ENCODE measurements at regions not wholly inside any gene's neighbourhood (a gene's known extent, or its start where the extent isn't known, plus 50 kb on each side); places are given as distances from the start of the nearest gene placed in this dataset.
"Not testable (repeated sequence)": the region's sequence is repeated elsewhere in the genome, so short reads cannot be mapped to it uniquely, and the experiment has no call there.

DNA sequence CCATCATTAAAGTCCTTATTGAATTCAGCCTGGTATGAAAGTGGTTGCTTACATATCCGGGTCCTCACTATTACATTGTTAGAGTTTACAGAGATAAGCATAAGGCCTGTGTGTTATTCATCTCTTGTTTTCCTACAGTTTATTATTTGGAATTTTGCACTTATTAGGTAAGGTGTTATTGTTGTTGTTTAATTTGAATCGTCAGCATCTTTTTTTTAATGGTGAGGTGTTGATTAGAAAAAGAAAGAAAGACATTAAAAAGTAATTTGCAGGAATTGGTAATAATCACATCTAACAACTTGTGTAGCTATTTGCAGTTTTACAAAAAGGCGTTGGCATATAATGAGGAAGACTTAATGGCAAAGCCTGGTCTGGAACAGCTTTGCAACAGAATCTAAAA lies 158.6 kb downstream of the SAMD5 start:
- intact Hi-C loops (cut with micrococcal nuclease) = no loop called here

DNA sequence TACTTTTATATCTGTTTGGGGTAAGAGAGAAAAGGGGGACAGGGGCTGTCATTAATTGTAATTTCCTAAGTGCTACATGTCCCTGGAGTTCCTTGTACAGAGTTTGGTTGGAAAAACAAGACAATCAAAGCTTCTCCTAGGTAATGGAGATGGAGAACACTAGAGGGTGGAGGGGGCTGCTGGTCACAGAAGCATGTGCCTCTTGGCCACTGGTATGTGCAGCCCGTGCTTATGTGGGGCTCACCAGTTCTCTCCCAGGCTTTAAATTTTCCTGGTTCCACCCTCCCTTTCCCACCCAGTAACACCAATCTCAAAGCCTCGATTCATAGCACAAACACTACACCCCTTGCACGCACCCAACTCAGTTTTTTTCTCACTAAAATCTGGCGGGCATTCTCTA lies 165.6 kb downstream of the SAMD5 start:
- intact Hi-C loops (cut with micrococcal nuclease) = no loop called here

DNA sequence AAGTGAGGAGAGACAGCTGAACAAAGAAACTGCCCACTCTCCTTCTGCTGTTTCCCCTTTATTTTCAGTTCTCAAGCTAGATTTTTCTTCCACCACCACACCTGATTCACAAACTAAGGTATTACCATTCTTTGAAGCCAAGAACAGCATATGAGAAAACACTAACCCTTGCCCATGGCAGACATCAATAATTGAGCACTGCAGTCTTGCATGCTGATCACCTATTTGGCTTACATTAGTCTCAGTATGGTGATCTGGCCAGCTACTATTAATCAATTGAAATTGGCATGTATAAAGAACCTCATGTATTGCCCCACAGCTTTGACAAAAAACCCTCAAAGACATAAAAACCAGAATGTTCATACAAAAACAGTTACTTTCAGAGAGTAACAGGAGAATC lies 166.3 kb downstream of the SAMD5 start:
- intact Hi-C loops (cut with micrococcal nuclease) = no loop called here

DNA sequence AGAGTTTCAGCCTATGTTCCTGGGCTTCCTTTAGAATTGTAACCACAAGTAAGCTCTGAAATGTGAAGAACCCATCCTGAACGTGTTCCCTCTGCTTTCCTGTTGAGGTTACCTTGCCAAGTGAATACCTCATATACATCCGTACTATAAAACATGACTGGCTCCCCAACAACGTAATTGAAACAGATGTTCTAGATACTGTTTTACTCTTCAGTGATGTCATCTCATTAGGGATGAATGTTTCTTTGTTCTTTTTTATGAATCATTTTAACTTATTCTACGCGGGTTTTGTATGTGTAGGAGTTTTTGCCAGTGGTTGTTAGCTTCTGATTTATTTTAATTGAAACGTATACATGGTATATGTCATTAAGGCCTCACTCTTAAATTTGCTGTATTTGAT lies 166.8 kb downstream of the SAMD5 start:
- intact Hi-C loops (cut with micrococcal nuclease) = no loop called here

DNA sequence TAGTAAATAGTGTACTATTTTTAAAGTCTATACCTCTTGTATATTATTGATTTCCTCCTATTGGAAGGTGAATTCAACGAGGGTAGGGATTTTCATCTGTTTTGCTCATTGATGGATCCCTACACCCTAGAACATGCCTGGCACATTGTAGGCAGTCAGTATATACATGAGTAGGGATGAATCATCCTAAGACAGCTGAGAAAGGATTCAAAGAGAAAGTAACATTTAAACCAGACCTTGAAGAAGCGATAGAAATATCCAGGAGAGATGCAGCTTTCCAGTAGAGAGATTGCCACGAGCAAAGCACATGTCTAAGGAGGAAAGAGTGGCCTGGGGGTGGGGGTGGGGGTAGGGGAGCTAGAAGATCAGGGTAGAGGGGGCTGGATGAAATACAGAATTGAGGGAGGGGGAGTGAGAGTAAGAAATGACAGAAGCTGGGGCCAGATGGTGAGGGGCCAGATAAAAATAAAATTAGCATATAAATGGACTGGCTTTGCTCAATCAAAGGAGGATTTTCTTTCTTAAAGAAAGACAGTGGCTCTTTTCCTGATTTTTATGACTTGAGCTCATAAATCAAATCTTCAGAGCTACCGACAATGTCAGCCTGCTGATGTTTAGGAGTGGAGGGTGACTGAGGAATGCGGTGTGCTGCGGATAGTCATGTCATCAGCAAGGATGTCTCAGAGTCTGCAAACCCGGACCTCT lies 168.2 kb downstream of the SAMD5 start:
- intact Hi-C loops (cut with micrococcal nuclease) = no loop called here

DNA sequence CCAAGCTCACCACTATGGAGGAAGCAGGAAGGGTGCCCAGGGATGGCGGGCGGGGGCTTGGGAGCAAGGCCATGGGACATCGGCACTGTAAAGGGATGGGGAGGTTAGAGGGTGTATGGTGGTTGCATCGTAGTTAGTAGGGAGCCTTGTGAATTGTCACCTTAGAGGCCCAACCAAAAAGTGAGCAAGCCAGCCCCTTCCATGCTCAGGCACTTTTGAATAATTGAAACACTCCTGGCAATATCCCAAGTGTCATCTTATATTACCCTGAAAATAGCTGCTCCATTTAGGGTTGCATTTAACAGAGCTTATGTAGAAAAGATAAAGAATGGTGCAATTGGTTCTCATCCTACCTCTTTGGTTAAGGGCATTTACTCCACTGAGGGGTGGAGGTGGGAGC lies 169.2 kb downstream of the SAMD5 start:
- intact Hi-C loops (cut with micrococcal nuclease) = no loop called here

DNA sequence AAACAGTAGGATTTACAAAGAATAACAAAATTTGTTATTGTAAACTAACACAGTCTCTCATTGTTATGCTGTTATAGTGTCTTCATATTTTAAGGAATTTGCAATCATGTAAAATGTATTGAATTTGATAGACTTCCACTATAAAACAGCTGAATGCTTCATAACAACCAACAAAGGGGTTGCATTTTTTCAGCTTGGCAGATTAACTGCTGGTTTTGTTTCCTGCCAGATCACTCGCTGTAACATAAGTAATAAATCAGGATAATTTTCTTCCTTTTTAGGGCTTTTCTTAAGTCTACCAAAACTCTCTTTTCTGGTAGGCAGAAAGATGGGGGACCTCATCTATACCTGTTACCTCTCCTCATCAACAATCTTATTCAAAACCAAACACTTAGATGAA lies 169.8 kb downstream of the SAMD5 start:
- intact Hi-C loops (cut with micrococcal nuclease) = no loop called here

DNA sequence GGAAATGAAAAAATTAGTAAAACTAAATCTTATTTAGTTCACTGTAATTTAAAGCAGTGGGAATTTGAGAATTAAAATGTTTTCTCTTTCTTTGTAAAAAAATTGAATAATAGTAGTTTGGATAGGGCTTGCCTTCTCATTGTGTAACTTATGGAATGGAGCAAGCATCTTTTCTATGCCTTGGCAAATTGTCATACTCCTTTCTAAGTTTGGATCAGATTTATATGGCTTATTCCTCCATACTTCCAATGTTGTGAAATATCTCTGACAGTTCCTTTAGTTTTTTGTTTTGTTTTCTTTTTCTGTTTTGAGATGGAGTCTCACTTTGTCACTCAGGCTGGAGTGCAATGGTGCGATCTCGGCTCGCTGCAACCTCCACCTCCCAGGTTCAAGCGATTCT lies 176.4 kb downstream of the SAMD5 start:
- intact Hi-C loops (cut with micrococcal nuclease) = no loop called here

DNA sequence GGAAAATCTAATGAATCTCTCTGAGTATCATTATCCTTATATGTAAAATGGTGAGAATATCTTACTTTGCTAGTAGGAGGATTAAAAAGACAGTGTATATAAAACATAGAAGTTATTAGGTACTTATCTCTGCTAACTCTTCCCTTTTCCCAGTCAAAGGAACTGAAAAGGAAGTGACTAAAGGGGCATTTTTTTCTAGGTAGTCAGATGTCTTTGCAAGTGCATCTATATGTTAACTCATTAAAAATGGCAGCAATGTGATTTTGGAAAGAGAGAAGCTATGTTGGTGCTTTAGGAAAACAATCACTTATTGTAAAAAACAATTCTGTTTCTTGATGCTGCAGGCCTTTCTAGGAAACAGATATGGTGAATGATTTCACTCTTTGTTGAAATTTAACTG lies 180.9 kb downstream of the SAMD5 start:
- intact Hi-C loops (cut with micrococcal nuclease) = no loop called here

DNA sequence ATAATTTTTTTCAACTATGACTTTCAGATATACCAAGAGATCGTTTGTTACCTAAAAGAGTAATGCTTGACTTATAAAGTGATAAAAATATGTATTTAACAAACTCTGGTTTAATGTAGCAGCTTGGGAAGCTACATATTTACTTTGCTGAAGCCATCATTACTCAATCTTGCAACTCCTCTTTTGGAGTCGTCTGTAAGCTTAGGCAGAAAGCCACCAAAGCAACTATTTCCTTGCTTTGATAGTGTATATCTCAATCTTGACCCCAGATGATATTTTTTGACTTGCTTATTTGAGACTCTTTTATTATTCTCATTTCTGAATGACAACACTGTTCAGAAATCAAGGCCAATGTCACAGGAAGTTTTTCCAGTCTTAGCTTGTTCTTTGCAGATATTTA lies 183.0 kb downstream of the SAMD5 start:
- intact Hi-C loops (cut with micrococcal nuclease) = no loop called here

DNA sequence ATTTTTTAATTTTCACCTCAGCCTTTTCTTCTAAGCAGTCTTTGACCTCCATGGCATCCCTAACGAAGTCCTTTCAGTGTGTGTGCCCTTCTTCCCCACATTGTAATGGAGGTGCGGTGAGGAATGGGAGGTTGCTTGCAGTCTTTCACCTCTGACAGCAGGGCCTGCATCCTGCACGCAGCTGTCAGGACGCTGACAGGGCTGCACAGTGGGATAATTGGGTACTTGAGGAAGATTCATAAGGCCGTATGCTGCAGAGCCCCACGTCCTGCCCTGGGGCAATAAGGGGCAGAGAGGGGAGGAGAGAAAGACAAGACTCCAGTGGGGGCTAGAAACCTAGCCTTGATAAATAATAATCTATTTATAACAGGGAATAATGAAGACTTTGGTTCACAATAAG lies 184.7 kb downstream of the SAMD5 start:
- intact Hi-C loops (cut with micrococcal nuclease) = no loop called here

DNA sequence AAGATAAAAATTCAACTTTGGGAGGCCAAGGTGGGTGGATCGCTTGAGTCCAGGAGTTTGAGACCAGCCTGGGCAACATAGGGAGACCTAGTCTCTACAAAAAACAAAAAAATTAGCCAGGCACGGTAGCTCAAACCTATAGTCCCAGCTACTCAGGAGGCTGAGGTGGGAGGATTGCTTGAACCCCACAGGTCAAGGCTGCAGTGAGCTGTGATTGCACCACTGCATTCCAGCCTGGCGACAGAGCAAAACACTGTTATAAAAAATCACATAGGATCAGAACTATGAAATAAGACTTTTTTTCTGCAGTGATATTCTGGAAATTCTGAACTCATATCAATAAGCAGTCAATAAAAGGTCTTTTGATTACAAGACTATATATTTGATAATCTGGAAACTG lies 186.1 kb downstream of the SAMD5 start:
- intact Hi-C loops (cut with micrococcal nuclease) = not testable (repeated sequence)

DNA sequence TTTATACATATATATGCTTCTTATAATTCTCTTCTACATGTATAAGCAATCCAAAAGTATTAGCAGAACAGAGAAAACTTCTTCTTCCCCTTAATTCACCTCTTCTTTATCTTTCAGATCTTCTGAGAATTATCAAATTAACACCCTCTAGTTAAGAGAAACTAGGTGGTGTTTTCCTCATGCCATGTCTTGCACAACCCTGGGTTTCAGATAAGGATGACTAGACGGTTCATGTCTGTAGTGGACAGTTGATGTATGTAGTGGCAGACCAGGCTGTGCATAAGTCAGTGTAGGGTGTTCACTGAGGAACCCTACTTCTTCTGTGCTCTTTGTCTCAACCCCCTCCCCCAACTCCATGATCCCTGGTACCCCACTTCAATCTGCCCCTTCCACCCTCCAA lies 187.3 kb downstream of the SAMD5 start:
- intact Hi-C loops (cut with micrococcal nuclease) = no loop called here

DNA sequence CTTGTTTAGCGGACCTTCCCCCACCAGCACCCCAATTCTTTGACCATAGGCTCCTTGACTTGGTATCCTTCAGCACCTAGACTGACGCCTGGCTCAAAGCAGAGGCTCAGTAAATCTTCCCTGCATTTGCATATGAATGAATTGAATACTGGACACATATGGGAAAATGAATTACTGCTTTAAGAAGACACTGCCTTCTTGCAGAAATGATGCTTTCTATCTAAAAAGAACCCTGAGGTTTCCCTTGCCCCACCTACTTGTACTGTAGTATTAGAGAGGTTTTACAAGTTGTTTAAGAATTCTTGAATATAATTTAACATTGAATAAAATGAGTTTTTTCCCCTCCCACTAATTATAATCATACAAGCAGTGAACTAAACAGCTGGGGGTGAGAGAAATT lies 190.7 kb downstream of the SAMD5 start:
- intact Hi-C loops (cut with micrococcal nuclease) = no loop called here

DNA sequence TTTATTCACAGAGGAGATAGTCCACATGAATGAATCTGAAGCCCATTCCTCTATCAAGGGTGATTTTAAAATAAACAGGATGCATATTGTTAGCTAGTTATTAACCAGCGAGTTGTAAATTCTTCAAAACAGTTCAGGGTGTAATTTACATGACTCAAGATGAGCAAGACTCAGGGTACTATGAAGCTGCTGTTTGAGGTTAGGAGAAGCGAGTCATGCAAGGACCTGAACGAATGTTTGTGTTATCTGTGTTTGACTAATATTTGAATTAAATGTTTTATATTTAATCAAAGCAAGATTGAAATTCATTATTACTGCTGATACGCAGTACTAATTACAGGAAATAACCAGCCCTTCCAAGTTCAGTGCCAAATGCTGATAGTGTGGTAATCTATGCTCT lies 191.1 kb downstream of the SAMD5 start:
- intact Hi-C loops (cut with micrococcal nuclease) = no loop called here

DNA sequence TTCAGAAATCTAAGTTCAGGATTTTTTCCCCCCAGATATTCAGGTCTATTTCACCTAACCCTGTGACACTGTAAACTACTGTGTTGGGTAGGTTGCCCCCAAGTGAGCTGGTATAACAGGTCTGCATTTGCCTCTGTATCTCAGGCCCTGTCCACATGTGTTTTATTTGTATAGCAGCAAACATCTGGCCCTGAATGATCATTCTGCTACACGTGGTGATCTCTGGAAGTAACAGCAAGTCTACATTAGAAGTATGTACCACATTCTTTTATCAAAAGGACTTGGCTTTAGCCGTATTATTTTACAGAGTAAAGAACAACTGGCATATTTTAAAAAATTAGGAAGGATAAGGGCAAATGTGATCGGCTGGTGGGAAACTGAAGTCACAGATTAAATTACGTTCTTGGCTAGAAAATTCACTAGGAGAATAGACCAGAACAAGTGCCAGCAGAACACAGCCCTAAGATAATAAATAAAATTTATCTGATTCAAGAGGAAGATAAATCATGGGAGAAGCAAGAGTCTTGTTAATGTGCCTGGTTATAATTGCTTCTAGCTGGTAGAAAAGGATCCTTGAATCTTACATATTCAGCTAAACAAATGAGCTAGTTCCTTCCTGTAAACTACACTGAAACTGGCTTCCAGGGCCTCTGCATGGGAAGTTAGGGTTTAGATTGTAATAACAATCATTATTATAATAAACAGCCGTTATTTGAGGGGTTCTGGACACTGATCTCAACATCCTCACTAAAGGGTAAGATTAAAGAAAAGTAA lies 192.1 kb downstream of the SAMD5 start:
- intact Hi-C loops (cut with micrococcal nuclease) = no loop called here

DNA sequence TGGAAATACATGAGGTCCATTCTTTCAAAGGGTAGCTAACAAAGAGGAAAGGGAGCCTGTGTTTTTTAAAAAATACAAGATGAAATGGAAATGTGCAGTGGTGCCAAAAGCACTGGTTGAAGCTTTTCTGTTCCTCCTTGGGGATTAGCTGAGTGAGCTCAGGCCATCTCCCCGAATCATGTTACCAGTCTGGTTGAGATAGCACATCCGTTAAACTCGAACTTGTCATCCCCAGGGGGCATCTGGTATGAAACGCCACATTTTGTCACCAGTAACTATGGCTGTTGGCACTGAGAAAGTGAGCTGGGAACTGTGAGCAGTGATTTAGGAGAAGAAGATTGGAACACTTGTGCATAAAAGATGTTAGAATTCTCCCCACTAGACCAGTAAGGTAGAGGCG lies 196.2 kb downstream of the SAMD5 start:
- intact Hi-C loops (cut with micrococcal nuclease) = no loop called here

DNA sequence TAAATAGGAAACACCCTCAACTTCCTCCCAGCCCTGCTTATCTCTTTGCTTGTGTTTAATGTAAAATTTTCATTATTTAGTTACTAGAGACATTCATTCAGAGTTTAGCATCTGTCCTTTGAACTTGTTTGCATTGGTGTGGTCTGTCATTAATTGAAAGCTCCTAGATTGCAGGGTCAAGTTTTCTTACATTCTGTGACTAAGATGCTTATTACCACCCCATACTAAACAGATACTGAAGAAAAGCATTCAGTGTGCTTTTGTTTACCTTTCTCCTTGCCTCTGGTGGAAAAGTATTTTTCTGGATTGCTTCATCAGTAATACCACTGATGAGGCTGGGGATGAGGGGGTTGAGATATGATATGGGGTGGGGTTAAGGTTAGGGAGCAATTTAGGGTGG lies 199.0 kb downstream of the SAMD5 start:
- intact Hi-C loops (cut with micrococcal nuclease) = no loop called here

DNA sequence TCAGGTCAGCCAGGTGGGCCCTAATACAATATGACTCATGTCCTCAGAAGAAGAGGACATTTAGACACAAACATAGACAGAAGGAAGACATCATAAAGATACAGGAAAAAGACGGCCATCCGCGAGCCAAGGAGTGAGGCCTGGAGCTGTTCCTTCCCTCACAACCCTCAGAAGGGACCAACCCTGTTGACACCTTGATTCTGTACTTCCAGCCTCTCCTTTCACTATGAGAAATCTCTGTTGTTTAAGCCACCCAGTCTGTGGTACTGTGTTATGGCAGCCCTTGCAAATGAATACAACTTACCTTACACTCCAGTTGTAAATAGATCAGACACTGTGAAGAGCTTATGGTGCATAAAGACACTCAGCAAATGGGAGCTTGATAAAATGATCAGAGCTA lies 199.7 kb downstream of the SAMD5 start:
- intact Hi-C loops (cut with micrococcal nuclease) = no loop called here

DNA sequence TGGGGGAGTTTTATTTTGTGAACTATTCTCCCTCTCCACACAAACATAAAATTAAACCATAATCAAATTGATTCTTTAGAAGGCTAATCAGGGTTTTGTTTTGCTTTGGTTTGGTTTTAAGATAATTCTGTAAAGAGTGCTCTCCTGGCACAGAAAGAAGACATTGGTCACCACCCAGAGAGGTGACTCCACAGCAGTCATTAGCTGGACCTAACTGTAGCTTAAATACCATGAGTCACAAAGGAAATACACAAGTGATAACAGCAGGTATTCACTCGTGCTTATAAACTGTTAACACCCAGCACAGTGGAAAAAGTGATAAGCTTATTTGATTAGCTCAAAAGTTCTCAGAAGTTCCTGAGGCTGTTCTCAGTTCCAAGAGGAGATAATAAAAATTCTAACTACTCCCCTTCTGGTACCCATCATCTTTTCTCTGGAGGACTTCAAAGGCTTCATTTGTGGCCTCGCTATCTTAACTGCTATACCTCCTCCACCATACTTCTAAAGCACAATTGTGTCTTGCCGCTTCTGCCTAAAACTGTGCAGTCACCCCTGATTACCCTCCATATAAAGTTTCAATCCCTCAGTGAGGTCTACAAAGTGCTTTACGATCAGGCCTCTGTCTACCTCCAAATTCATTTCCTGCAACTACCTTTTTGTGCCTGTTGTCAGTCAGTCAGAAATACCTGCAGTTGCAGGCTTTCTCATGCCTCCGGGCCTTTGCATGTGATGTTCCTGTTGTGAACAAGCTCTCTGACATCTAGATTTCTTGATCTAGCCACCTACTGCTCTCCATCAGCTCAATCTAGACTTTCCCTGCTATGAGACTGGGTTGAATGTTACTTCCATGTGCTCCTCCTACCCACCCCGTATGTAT lies 201.1 kb downstream of the SAMD5 start:
- intact Hi-C loops (cut with micrococcal nuclease) = no loop called here

DNA sequence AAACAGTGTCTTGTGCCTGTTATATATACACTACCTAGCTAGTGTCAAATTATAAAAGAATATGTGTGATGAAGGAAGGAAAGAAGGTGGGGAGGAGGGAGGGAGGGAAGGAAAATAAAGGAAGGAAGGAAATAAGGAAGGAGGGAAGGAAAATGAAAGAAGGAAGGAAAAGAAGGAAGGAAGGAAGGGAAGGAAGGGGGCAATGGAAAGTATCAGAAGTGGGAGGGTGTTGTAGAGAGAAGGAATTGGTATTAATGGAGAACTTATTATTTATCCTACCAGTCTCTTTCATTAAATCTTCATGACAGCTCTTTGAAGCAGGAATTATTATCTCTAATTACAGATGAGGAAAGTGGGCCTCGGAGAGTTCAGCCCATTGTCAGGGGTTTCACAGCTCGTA lies 202.4 kb downstream of the SAMD5 start:
- intact Hi-C loops (cut with micrococcal nuclease) = no loop called here

DNA sequence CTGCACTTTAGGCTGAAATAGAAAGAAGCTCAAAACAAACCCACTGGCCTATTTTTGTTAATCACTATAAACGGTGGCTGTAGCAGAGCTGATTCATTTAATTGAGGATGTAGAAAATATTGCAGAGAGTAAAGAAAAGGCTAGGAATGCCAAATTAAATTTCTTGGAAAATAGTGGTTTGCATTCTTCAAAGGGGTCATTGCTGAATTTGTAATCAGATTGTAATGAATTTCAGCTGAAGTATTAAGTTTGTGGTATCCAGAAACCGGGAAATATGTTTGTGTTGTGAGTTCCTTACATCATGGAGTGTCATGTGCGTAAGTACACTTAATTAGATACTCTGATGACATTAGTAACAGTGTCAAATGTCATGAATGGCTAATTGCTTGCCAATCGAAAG lies 203.0 kb downstream of the SAMD5 start:
- intact Hi-C loops (cut with micrococcal nuclease) = no loop called here
